IPS DF 4.7 (cell line): ENCODE measurements at regions not wholly inside any gene's neighbourhood (a gene's known extent, or its start where the extent isn't known, plus 50 kb on each side); places are given as distances from the start of the nearest gene placed in this dataset.
A peak's percentile ranks its signal among the peaks of the same experiment; 100 is the strongest.

Experiments used
- DNase-seq: peaks from one replicate; pipeline ENCODE4 v3.0.0-alpha.2; 2013; ENCODE audit warnings: low spot score; ENCODE audit errors: extremely low read depth

GRCh38 chr5:51276250-51276649, 107.0 kb upstream of the ISL1 start:
- DNase-seq, result no peak

GRCh38 chr5:51278539-51278938, 104.7 kb upstream of the ISL1 start:
- DNase-seq, result peak; percentile 49

DNA sequence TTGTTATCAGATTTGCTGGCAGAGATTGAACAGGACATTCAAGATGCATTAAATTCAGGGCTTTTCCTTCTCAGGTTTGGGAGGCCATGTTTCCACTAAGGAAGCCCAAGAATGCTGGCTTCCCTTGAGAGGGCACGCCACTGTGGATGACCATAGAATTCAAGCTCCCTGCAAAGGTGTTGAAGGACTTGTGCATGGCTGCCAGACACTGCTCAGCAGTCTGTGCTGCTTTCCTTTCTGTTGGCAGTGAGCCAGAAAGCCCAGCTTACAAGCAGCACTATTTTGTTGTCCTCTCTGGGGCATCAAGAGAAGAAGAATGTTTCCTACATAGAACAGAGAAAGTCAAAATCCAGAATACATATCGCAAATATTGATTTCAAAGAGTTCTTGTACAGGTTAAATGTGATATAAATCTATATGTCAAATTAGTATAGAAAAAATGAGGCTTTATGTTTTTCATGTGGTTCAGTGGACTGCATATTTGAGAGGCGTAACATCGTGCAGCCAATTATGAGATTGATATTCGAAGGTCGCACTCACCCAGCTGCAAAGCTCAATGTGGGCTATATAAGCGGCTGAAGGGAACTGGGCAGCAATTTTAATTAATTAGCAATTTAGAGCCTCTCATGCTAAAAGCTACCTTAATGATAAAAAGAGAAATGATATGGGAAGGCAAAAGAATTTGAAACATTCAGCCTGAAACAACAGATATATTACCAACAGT, 103.1 kb upstream of the ISL1 start:
- no peak for DNase-seq

DNA sequence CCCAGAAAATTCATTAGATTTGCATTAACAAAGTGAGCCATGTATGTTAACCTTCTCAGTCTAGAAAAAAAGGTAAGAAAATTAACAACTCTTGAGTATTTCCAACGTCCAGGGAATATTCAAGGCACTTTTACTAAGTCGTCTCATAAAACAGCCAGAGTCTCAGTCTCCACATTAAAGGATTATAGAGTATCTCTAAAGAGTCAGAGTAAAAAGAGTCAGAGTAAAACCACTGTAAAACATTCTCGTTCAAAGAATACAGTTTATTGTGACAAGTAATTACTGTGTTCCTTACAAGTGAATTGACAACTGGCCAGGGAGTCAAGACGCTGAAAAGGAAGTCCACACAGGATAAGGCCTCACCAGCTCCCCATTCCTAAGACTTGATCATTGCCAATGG, 97.2 kb upstream of the ISL1 start:
- no peak for DNase-seq

DNA sequence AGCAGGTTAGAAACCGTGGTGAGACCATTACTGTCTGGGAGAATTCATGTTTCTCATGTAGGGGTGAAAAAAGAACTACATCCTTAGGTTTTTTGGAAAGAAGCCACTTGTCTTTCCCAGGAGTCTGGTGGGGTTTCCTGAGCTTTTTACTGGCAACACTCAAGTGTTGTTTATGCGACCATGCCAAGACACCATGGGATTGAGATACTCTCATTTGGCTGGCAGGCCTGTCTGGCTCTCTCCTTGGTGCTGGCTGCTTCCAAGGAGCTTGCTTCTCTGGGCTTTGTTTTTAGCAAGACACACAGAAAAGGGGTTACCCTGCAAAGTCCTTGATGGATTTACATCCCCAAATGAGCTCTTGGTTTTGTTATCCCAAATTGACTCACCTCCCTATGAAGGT, 80.9 kb upstream of the ISL1 start:
- DNase-seq, result no peak

DNA sequence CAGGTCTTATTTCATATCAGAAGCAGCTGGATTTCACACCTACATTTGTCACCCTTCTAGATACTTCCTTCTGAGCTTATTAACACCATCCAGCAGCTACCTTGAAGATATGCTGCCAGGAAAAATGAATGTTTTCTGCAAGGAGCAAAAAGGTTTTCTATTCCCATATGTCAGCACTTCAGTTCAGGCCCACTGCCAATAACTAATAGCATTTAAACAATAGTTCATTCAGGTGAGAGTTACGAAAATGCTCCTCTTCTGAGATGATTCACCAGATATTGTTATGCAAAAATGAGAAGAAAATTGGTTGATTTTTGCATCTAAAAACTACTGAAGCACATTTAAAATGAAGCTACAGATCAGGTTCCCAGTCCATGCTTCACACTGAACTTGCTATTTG, 56.4 kb upstream of the ISL1 start:
- DNase-seq, result no peak
